T-helper 1 cell treated with Interleukin-12 subunit alpha and Interleukin-12 subunit beta and Interleukin-4 antibody, amounts not matched to agents 30 μg/mL and 1 μg/mL, for 36 hours (primary cell): ENCODE measurements at regions not wholly inside any gene's neighbourhood (a gene's known extent, or its start where the extent isn't known, plus 50 kb on each side); places are given as distances from the start of the nearest gene placed in this dataset.
"Not testable (repeated sequence)": the region's sequence is repeated elsewhere in the genome, so short reads cannot be mapped to it uniquely, and the experiment has no call there.

Experiments
- H3K27ac Mint-ChIP-seq: one replicate; pipeline ENCODE4 v1.8.0; 2021; ENCODE audit warnings: mild to moderate bottlenecking, mixed read lengths
- H3K27me3 Mint-ChIP-seq: one replicate; pipeline ENCODE4 v1.8.0; 2021; ENCODE audit warnings: low read depth, mixed read lengths
- H3K36me3 Mint-ChIP-seq: one replicate; pipeline ENCODE4 v1.8.0; 2021; ENCODE audit warnings: low read depth, mixed read lengths
- H3K4me1 Mint-ChIP-seq: one replicate; pipeline ENCODE4 v1.8.0; 2021; ENCODE audit warnings: low read depth, mixed read lengths
- H3K4me3 Mint-ChIP-seq: one replicate; pipeline ENCODE4 v1.8.0; 2021; ENCODE audit warnings: mild to moderate bottlenecking, moderate library complexity, mixed read lengths
- H3K9me3 Mint-ChIP-seq: one replicate; pipeline ENCODE4 v1.8.0; 2021; ENCODE audit warnings: mixed read lengths

DNA sequence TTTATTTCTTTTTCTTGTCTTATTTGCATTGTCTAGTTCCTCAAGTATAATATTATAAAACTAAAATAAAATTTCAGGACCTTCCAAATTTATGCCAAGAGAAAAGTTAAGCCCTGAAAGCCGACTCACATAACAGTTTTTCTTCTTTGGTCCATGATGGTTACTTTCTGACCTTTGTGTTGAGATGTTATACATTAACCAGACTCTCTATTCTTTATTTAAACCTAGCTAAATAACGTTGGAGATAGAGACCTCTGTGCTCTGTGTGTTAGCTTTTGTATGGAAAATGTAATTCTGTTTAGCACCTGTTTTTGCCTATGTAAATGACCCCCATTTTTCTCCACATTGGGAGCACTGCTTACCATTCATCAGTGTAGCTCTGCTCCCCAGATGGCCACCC, 352.4 kb downstream of the CD109 start:
- Mint-ChIP-seq H3K27me3 (no peaks in the 10 kb centered on the region), H3K9me3 (no peaks in the 10 kb centered on the region), H3K27ac (no peak overlapping the region), H3K4me3 (no peak overlapping the region), H3K36me3 (no peaks in the 10 kb centered on the region), H3K4me1 (no peaks in the 10 kb centered on the region)

- H3K9me3 Mint-ChIP-seq = no peaks in the 10 kb centered on the region
- H3K27ac Mint-ChIP-seq = no peak overlapping the region
- no peaks in the 10 kb centered on the region for H3K36me3 Mint-ChIP-seq
- H3K27me3 Mint-ChIP-seq = no peaks in the 10 kb centered on the region
- no peaks in the 10 kb centered on the region for H3K4me1 Mint-ChIP-seq
- no peak overlapping the region for H3K4me3 Mint-ChIP-seq
Measured at GRCh38 chr6:74044417-74045096, 348.6 kb downstream of the CD109 start.

DNA sequence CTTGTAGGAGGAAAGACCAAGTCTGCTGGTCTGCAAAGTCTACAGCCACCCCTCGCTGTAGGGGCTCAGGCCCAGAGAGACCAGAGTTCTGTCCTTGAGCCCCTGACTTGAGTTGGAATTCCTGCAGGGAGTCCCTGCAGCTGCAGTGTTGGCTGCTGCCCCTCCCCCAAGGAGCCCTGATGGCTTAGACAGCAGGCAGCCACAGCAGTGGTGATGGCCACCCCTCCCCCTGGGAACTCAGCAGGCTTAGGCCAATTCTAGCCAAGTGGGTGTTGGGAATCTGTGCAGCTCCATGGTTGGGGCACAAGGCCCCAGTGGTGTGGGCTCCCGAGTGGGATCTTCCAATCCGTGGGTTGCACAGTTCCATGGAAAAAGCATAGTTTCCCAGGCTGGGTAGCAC, 345.4 kb downstream of the CD109 start:
- Mint-ChIP-seq H3K36me3 (no peaks in the 10 kb centered on the region), H3K4me1 (no peaks in the 10 kb centered on the region), H3K9me3 (no peaks in the 10 kb centered on the region), H3K4me3 (no peak overlapping the region), H3K27me3 (no peaks in the 10 kb centered on the region), H3K27ac (no peak overlapping the region)

GRCh38 chr6:74018825-74019224, 322.8 kb downstream of the CD109 start:
- Mint-ChIP-seq H3K4me3 (no peak overlapping the region), H3K36me3 (no peaks in the 10 kb centered on the region), H3K27me3 (no peaks in the 10 kb centered on the region), H3K4me1 (no peaks in the 10 kb centered on the region), H3K9me3 (peaks cover 5% of the 10 kb centered on the region), H3K27ac (no peak overlapping the region)

DNA sequence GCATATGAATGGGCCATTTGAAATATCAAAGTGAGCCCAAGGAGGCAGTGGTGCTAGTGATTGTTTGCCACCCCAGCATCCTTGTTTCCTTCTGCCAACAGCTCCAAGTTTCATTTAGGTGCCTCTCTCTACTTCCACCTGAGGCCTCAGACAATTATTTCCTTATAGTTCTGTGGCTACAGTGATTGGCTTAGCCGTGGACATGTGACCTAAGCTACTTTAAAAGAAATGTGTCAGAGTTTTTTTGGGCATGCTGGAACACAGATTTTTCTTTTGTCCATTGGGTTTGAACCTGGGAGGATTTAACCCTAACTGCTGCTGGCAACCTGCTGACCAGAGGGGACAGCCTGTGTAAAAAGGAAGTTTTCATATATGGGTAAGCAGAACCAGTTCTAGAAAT, 319.4 kb downstream of the CD109 start:
- Mint-ChIP-seq H3K4me1 (no peaks in the 10 kb centered on the region), H3K27ac (no peak overlapping the region), H3K27me3 (no peaks in the 10 kb centered on the region), H3K4me3 (no peak overlapping the region), H3K36me3 (no peaks in the 10 kb centered on the region), H3K9me3 (peaks cover 1% of the 10 kb centered on the region)

DNA sequence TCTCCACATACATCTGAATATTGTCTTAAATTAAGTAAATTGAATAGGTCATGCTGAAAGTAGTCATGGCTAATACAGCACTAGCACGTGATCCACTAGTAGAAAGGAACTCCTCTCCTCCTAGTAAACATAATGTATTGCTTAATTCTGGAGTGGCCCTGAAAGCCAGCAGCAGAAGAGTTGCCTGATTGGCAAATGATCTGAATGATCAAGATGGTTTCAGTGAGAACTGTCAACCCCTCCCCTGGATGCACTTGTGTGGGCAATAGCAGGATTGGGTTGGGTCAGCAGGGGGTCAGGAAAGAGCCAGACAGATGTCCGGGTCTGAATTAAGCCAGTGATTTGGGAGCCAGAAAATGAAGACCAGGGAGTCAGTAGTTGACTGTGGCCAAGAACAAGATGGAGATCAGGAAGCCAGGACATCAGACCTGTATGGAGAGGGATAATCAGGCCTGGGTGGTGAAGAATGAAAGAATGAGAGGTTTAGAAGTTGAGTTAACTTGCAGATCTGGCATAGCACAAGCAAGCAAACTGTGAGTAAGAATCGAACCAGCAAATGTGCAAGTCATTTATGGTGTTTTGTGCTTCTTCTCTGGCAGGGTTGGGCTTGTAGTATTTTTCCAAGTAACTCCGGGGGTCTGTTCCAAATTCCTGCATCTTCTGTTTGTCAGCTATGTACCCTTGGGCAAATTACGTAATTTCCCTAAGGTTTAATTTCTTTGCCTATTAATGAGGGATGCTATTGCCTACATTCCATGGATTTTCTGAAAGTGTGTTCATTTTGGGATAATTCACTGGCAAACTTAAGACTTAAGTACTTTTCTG, 304.9 kb downstream of the CD109 start:
- H3K36me3 Mint-ChIP-seq = no peaks in the 10 kb centered on the region
- H3K4me1 Mint-ChIP-seq = no peaks in the 10 kb centered on the region
- H3K4me3 Mint-ChIP-seq = no peak overlapping the region
- H3K9me3 Mint-ChIP-seq = peaks cover 3% of the 10 kb centered on the region
- H3K27ac Mint-ChIP-seq = no peak overlapping the region
- H3K27me3 Mint-ChIP-seq = no peaks in the 10 kb centered on the region

- H3K27me3 Mint-ChIP-seq, H3K27ac Mint-ChIP-seq, H3K9me3 Mint-ChIP-seq, H3K36me3 Mint-ChIP-seq, H3K4me3 Mint-ChIP-seq, H3K4me1 Mint-ChIP-seq: not testable (repeated sequence)
Measured at GRCh38 chr6:73990609-73991238, 294.7 kb downstream of the CD109 start.

- Mint-ChIP-seq H3K4me1 (no peaks in the 10 kb centered on the region), H3K9me3 (no peaks in the 10 kb centered on the region), H3K27me3 (no peaks in the 10 kb centered on the region), H3K27ac (no peak overlapping the region), H3K4me3 (no peak overlapping the region), H3K36me3 (no peaks in the 10 kb centered on the region)
Measured at GRCh38 chr6:73989428-73989827, 293.4 kb downstream of the CD109 start.

GRCh38 chr6:73985891-73986290, 289.9 kb downstream of the CD109 start:
- Mint-ChIP-seq H3K4me1 (no peaks in the 10 kb centered on the region), H3K4me3 (no peak overlapping the region), H3K36me3 (no peaks in the 10 kb centered on the region), H3K27ac (no peak overlapping the region), H3K27me3 (no peaks in the 10 kb centered on the region), H3K9me3 (no peaks in the 10 kb centered on the region)

- H3K4me3 Mint-ChIP-seq = no peak overlapping the region
- no peaks in the 10 kb centered on the region for H3K9me3 Mint-ChIP-seq
Measured at GRCh38 chr6:73984571-73985210, 288.7 kb downstream of the CD109 start.

GRCh38 chr6:73983367-73983766, 287.4 kb downstream of the CD109 start:
- no peak overlapping the region for H3K4me3 Mint-ChIP-seq
- no peaks in the 10 kb centered on the region for H3K4me1 Mint-ChIP-seq
- H3K27ac Mint-ChIP-seq = no peak overlapping the region
- no peaks in the 10 kb centered on the region for H3K9me3 Mint-ChIP-seq
- H3K36me3 Mint-ChIP-seq = no peaks in the 10 kb centered on the region
- H3K27me3 Mint-ChIP-seq = no peaks in the 10 kb centered on the region

More at GRCh38 chr6:73984571-73985210, 288.7 kb downstream of the CD109 start:
- Mint-ChIP-seq H3K36me3 (no peaks in the 10 kb centered on the region), H3K27ac (no peak overlapping the region), H3K4me1 (no peaks in the 10 kb centered on the region), H3K27me3 (no peaks in the 10 kb centered on the region)

GRCh38 chr6:73980096-73980495, 284.1 kb downstream of the CD109 start:
- H3K4me3 Mint-ChIP-seq = no peak overlapping the region
- H3K36me3 Mint-ChIP-seq = no peaks in the 10 kb centered on the region
- H3K27me3 Mint-ChIP-seq = peaks cover 6% of the 10 kb centered on the region
- H3K9me3 Mint-ChIP-seq = no peaks in the 10 kb centered on the region
- H3K27ac Mint-ChIP-seq = no peak overlapping the region
- no peaks in the 10 kb centered on the region for H3K4me1 Mint-ChIP-seq

GRCh38 chr6:73978330-73978729, 282.3 kb downstream of the CD109 start:
- H3K4me1 Mint-ChIP-seq = no peaks in the 10 kb centered on the region
- no peak overlapping the region for H3K4me3 Mint-ChIP-seq
- H3K36me3 Mint-ChIP-seq = no peaks in the 10 kb centered on the region
- H3K27me3 Mint-ChIP-seq = peaks cover 6% of the 10 kb centered on the region
- H3K27ac Mint-ChIP-seq = no peak overlapping the region
- no peaks in the 10 kb centered on the region for H3K9me3 Mint-ChIP-seq

DNA sequence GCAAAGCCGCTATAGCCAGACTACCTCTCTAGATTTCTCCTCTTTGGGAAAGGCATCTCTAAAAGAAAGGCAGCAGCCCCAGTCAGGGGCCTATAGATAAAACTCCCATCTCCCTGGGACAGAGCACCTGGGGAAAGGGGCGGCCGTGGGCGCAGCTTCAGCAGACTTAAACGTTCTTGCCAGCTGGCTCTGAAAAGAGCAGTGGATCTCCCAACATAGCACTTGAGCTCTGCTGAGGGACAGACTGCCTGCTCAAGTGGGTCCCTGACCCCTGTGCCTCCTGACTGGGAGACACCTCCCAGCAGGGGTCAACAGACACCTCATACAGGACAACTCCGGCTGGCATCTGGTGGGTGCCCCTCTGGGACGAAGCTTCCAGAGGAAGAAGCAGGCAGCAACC, 276.5 kb downstream of the CD109 start:
- H3K27ac Mint-ChIP-seq, H3K36me3 Mint-ChIP-seq, H3K4me1 Mint-ChIP-seq, H3K9me3 Mint-ChIP-seq, H3K4me3 Mint-ChIP-seq, H3K27me3 Mint-ChIP-seq: not testable (repeated sequence)
